K562 (cell line): ENCODE measurements at regions not wholly inside any gene's neighbourhood (a gene's known extent, or its start where the extent isn't known, plus 50 kb on each side); places are given as distances from the start of the nearest gene placed in this dataset.

ENCODE experiments used
- ATAC-seq: fragments of 200-7000 bp; cut with Tn5 transposase; 3 replicates; pipeline ENCODE4 v1.9.1; 2020; ENCODE audit warnings: moderate library complexity
- BruUV-seq: library from RNA; stranded (reverse); fragments of 400-500 nt; replicated peaks from 2 replicates; lab custom pipeline; 2021; lab: Mats Ljungman, UMichigan
- CTCF ChIA-PET: fragments of 300-600 bp; formaldehyde crosslinking; extraction: SDS; loops from one replicate; lab custom pipeline; 2021; ENCODE audit warnings: low intra/inter-chr PET ratio; lab: Yijun Ruan, JAX
- POLR2A ChIA-PET: fragments of 300-600, 350-650 bp; sonication (Branson Sonifier 250); formaldehyde crosslinking; extraction: SDS; loops from one replicate; lab custom pipeline; 2021; ENCODE audit warnings: antibody characterized with exemption, inconsistent platforms; lab: Yijun Ruan, JAX
- DNase-seq, 4 experiments: peaks; one replicate each; pipeline versions ENCODE4 v3.0.0 to v3.0.0-alpha.2; 2011 to 2018; ENCODE audit warnings: low spot score in 3 of 4, mixed read lengths in 3 of 4; ENCODE audit errors: extremely low read depth in 1 of 4
- FAIRE-seq: peaks from 2 replicates; lab custom pipeline; 2011; peaks lifted over from hg19 to GRCh38; lab: Jason Lieb, UNC
- H2AFZ ChIP-seq: 2 replicates; pipeline ENCODE4 v1.6.0; 2011; ENCODE audit warnings: low read depth, low read length, control low read depth, inconsistent platforms
- H3K27ac ChIP-seq: fragments of 200-600 bp; 3 replicates; pipeline ENCODE4 v1.8.0; 2011; ENCODE audit warnings: low read depth, mild to moderate bottlenecking, control low read depth, inconsistent platforms, low read length, moderate library complexity, mixed read lengths; ENCODE audit errors: extremely low read depth
- H3K27me3 ChIP-seq, 2 experiments: fragments of 300-600 bp in 1 of 2; 2 replicates in 1 of 2; 3 replicates in 1 of 2; pipeline versions ENCODE4 v1.6.0 to v1.8.0; 2011; ENCODE audit warnings: inconsistent platforms in 2 of 2, low read length in 2 of 2, mild to moderate bottlenecking in 1 of 2, mixed read lengths in 1 of 2, moderate library complexity in 1 of 2; ENCODE audit not compliant: control insufficient read depth in 2 of 2, insufficient read depth in 2 of 2
- H3K36me3 ChIP-seq: fragments of 300-600 bp; 3 replicates; pipeline ENCODE4 v1.8.0; 2011; ENCODE audit warnings: mild to moderate bottlenecking, low read length, inconsistent platforms; ENCODE audit not compliant: control insufficient read depth, insufficient read depth
- H3K4me1 ChIP-seq, 2 experiments: fragments of 200-600 bp in 1 of 2; replicated peaks in 1 of 2; 2 replicates in 1 of 2; 3 replicates in 1 of 2; pipeline versions ENCODE4 v1.5.1 to v1.8.0; 2011; ENCODE audit warnings: inconsistent platforms in 2 of 2, low read length in 2 of 2, mild to moderate bottlenecking in 1 of 2, mixed read lengths in 1 of 2, moderate library complexity in 1 of 2; ENCODE audit not compliant: control insufficient read depth in 2 of 2, insufficient read depth in 2 of 2
- H3K4me2 ChIP-seq: 2 replicates; pipeline ENCODE4 v1.6.1; 2011; ENCODE audit warnings: low read length, control low read depth, inconsistent platforms, mixed read lengths; ENCODE audit not compliant: insufficient read depth
- H3K4me3 ChIP-seq: fragments of 200-600 bp; sonication (generic), shearing (Covaris generic); 2 replicates; pipeline ENCODE4 v1.5.1; 2016; ENCODE audit warnings: control low read depth, inconsistent platforms
- H3K79me2 ChIP-seq: fragments of 200-600 bp; 3 replicates; pipeline ENCODE4 v1.8.0; 2011; ENCODE audit warnings: low read length, inconsistent platforms; ENCODE audit not compliant: control insufficient read depth, insufficient read depth
- H3K9ac ChIP-seq, 2 experiments: 2 replicates each; pipeline versions ENCODE4 v1.6.0 to v1.6.1; 2011; ENCODE audit warnings: low read depth in 2 of 2, low read length in 2 of 2, control low read depth in 1 of 2, inconsistent platforms in 1 of 2, mild to moderate bottlenecking in 1 of 2, mixed read lengths in 1 of 2; ENCODE audit not compliant: insufficient read depth in 1 of 2
- H3K9me1 ChIP-seq: one replicate; pipeline ENCODE4 v1.6.0; 2011; ENCODE audit warnings: inconsistent platforms, mild to moderate bottlenecking, low read length, moderate library complexity; ENCODE audit not compliant: control insufficient read depth, insufficient read depth
- H3K9me3 ChIP-seq: replicated peaks from 2 replicates; pipeline ENCODE4 v1.5.1; 2011; ENCODE audit warnings: low read depth, low read length, inconsistent platforms; ENCODE audit not compliant: control insufficient read depth, insufficient read depth
- H4K20me1 ChIP-seq: replicated peaks from 2 replicates; pipeline ENCODE4 v1.6.1; 2011; ENCODE audit warnings: low read length, inconsistent platforms, mixed read lengths; ENCODE audit not compliant: control insufficient read depth, insufficient read depth
- CBFB ChIP-seq: sonication (generic); formaldehyde crosslinking; IDR thresholded peaks from 2 replicates; pipeline ENCODE4 v1.4.0; 2020; ENCODE audit warnings: mild to moderate bottlenecking, missing genetic modification reagents
- CHD1 ChIP-seq: fragments of 200-600 bp; sonication (generic); IDR thresholded peaks from one replicate; pipeline ENCODE4 v1.6.1; 2012; ENCODE audit warnings: mild to moderate bottlenecking, moderate library complexity, low read length, inconsistent platforms
- CSDE1 ChIP-seq, 2 experiments: fragments of 450-650 bp; IDR thresholded peaks; 2 replicates each; pipeline ENCODE4 v1.6.1; 2016; ENCODE audit warnings: mild to moderate bottlenecking in 1 of 2
- ELF1 ChIP-seq: fragments of 200-800 bp; sonication (Bioruptor generic); IDR thresholded peaks from 2 replicates; pipeline ENCODE4 v1.6.1; 2016; ENCODE audit warnings: missing genetic modification characterization, missing compliant biosample characterization
- FOXK2 ChIP-seq, 2 experiments: fragments of 450-650 bp; IDR thresholded peaks in 1 of 2; conservative IDR thresholded peaks in 1 of 2; 2 replicates each; pipeline ENCODE4 v1.6.1; 2016; ENCODE audit warnings: low read depth in 2 of 2, mild to moderate bottlenecking in 1 of 2
- RNF2 ChIP-seq: sonication (generic); IDR thresholded peaks from 2 replicates; pipeline ENCODE4 v1.6.1; 2016
- RUNX1 ChIP-seq: sonication (generic); IDR thresholded peaks from 2 replicates; pipeline ENCODE4 v1.6.1; 2016; ENCODE audit warnings: antibody characterized with exemption, low read depth
- SIN3A ChIP-seq, 2 experiments: fragments of 150-350 bp in 1 of 2; IDR thresholded peaks; 2 replicates each; pipeline ENCODE4 v1.6.1; 2011 to 2016; ENCODE audit warnings: borderline replicate concordance in 2 of 2, low read depth in 2 of 2, low read length in 2 of 2, mild to moderate bottlenecking in 2 of 2, moderate library complexity in 2 of 2; ENCODE audit not compliant: control insufficient read depth in 1 of 2
- WGBS: fragments of 100-300 bp; shearing (Covaris generic); methylation state at CpG from one replicate; pipeline ENCODE4 v1.1.6; 2016; ENCODE audit warnings: low coverage, mixed read lengths; ENCODE audit not compliant: insufficient coverage; ENCODE audit errors: missing lambda C conversion rate; 5-methylcytosine and 5-hydroxymethylcytosine counted together
- in situ Hi-C: fragments of 300-500 bp; cut with MboI; formaldehyde crosslinking; loops from 4 replicates; pipeline ENCODE4 v1.15.0; 2018; ENCODE audit warnings: inconsistent platforms, mixed read lengths
- intact Hi-C: fragments of 100-400 bp; cut with micrococcal nuclease; formaldehyde crosslinking; loops from 2 replicates; pipeline ENCODE4 v1.14.2; 2022
- TF ChIP-seq, protein P1 (sequence below): fragments of 150-350 bp; conservative IDR thresholded peaks from 2 replicates; pipeline ENCODE4 v1.6.1; 2014; ENCODE audit warnings: low read length

- no peak for FAIRE-seq
- ChIA-PET CTCF (no interaction called here), POLR2A (interaction anchor here (0.6 to 1.5 kb wide), 3 partner anchors 11 to 650 kb away, joined by 3 to 4 read pairs (median 3); no protein-coding TSS in a partner anchor)
- Histone ChIP-seq H3K4me2 (no peak overlapping the region), H2AFZ (no peak overlapping the region), H3K4me3 (no peak overlapping the region), H3K9me3 (no peaks in the 10 kb centered on the region), H3K9me1 (peaks cover 3% of the 10 kb centered on the region), H3K4me1 (peaks cover 0 to 28% of the 10 kb centered on the region in 2 experiments; a peak in 2 of 5 replicates), H3K27me3 (peaks cover 30 to 65% of the 10 kb centered on the region in 2 experiments), H3K79me2 (no peaks in the 10 kb centered on the region), H3K36me3 (no peaks in the 10 kb centered on the region), H4K20me1 (peaks cover 10% of the 10 kb centered on the region; the same call in 1 of the 2 replicates), H3K9ac (no peak overlapping the region), H3K27ac (no peak overlapping the region)
- no TSS peak for BruUV-seq
- WGBS, result 8% methylated on average over 9 of the region's 17 CpGs
- intact Hi-C loops, result no loop called here
- no peak for ATAC-seq
- no peak for DNase-seq
- in situ Hi-C loops, result no loop called here
- TF ChIP-seq CSDE1 (IDR thresholded peaks at IDR 0.05) (no peak), SIN3A (IDR thresholded peaks at IDR 0.05; ENCODE audit: borderline replicate concordance in 2 of 2, control insufficient read depth in 1 of 2, low read depth in 2 of 2, low read length in 2 of 2) (no peak), FOXK2 (conservative IDR thresholded peaks at IDR 0.05 in 1 of 2, IDR thresholded peaks at IDR 0.05 in 1 of 2; ENCODE audit: low read depth in 2 of 2) (no peak), RUNX1 (no peak), ELF1 (no peak), RNF2 (no peak), CBFB (CRISPR knock-in tag) (no peak), CHD1 (no peak)
- TF ChIP-seq, protein P1, sequence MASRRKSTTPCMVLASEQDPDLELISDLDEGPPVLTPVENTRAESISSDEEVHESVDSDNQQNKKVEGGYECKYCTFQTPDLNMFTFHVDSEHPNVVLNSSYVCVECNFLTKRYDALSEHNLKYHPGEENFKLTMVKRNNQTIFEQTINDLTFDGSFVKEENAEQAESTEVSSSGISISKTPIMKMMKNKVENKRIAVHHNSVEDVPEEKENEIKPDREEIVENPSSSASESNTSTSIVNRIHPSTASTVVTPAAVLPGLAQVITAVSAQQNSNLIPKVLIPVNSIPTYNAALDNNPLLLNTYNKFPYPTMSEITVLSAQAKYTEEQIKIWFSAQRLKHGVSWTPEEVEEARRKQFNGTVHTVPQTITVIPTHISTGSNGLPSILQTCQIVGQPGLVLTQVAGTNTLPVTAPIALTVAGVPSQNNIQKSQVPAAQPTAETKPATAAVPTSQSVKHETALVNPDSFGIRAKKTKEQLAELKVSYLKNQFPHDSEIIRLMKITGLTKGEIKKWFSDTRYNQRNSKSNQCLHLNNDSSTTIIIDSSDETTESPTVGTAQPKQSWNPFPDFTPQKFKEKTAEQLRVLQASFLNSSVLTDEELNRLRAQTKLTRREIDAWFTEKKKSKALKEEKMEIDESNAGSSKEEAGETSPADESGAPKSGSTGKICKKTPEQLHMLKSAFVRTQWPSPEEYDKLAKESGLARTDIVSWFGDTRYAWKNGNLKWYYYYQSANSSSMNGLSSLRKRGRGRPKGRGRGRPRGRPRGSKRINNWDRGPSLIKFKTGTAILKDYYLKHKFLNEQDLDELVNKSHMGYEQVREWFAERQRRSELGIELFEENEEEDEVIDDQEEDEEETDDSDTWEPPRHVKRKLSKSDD, result no peak
Observed at GRCh38 chr7:1300636-1301035, 68.0 kb downstream of the UNCX start.
